ENCODE measurements at regions not wholly inside any gene's neighbourhood (a gene's known extent, or its start where the extent isn't known, plus 50 kb on each side); places are given as distances from the start of the nearest gene placed in this dataset.
"Not testable (repeated sequence)": the region's sequence is repeated elsewhere in the genome, so short reads cannot be mapped to it uniquely, and the experiment has no call there.

DNA sequence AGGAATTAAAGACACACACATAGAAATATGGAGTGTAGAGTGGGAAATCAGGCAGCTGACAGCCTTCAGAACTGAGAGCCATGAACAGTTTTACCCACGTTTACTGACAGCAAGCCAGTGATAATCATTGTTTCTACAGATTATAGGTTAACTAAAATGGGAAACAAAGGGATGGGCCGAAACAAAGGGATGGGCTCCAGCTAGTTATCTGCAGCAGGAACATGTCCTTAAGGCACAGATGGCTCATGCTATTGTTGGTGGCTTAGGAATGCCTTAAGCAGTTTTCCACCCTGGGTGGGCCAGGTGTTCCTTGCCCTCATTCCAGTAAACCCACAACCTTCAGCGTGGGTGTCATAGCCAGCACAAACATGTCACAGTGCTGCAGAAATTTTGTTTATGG is 355.7 kb upstream of the INTU start:
- ATAC-seq (replicated peaks); H3K4me3 Mint-ChIP-seq; H3K4me1 Mint-ChIP-seq; H3K36me3 Mint-ChIP-seq (ENCODE audit: low read depth); H3K27me3 Mint-ChIP-seq; H3K27ac Mint-ChIP-seq: not testable (repeated sequence)
- H3K9me3 Mint-ChIP-seq = peaks cover 11% of the 10 kb centered on the region

- ATAC-seq (replicated peaks) = no peak
- Mint-ChIP-seq H3K36me3 (ENCODE audit: low read depth) (no peaks in the 10 kb centered on the region), H3K9me3 (peaks cover 6% of the 10 kb centered on the region), H3K27me3 (no peaks in the 10 kb centered on the region), H3K27ac (no peak overlapping the region), H3K4me3 (no peak overlapping the region), H3K4me1 (no peaks in the 10 kb centered on the region)
These were observed 348.5 kb upstream of the INTU start for GRCh38 chr4:127284236-127284635.

DNA sequence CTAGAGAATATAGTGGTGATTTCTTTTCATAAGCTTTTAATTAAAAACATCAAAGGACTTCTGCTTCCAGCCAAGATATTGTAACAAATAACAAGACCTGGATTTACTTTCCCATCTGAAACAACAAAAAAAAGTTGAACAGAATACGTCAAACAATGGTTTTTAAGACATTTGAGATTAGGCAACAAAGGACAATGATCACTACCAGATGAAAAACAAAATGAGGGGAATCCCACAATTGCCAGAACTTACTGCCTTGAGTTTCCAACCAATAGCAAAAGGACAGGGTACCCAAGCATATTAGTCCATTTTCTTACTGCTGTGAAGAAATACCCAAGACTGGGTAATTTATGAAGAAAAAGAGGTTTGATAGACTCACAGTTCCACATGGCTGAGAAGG is 341.4 kb upstream of the INTU start:
- H3K36me3 Mint-ChIP-seq (ENCODE audit: low read depth) = no peaks in the 10 kb centered on the region

GRCh38 chr4:127293496-127293895 is 339.3 kb upstream of the INTU start:
- Mint-ChIP-seq H3K4me3 (no peak overlapping the region), H3K4me1 (no peaks in the 10 kb centered on the region), H3K9me3 (peaks cover 27% of the 10 kb centered on the region), H3K36me3 (ENCODE audit: low read depth) (no peaks in the 10 kb centered on the region), H3K27ac (no peak overlapping the region), H3K27me3 (no peaks in the 10 kb centered on the region)
- no peak for ATAC-seq (replicated peaks)

More for the DNA sequence above, 341.4 kb upstream of the INTU start:
- H3K4me3 Mint-ChIP-seq = no peak overlapping the region
- no peaks in the 10 kb centered on the region for H3K4me1 Mint-ChIP-seq
- peaks cover 17% of the 10 kb centered on the region for H3K9me3 Mint-ChIP-seq
- H3K27me3 Mint-ChIP-seq = no peaks in the 10 kb centered on the region
- ATAC-seq (replicated peaks) = no peak
- no peak overlapping the region for H3K27ac Mint-ChIP-seq

DNA sequence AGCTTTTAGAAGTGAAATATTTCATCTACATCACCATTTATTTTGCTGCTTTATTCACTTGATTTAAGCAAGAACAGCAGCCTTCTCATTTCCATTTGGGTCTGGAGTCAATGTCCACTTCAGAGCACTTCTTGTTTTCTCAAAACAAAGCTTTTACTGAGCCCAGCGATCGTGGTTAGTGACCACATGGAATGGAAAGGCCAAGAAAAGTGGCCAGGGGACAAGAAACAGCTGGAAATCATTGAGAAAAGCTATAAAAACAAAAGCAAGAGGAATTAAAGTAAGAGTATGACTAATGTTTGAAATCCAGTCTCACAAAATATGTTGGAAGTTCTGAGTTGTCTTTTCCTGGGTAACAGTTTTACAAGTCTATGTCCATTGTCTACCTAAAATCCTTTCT is 328.4 kb upstream of the INTU start:
- Mint-ChIP-seq H3K27ac (no peak overlapping the region), H3K4me1 (no peaks in the 10 kb centered on the region), H3K9me3 (peaks cover 15% of the 10 kb centered on the region), H3K4me3 (no peak overlapping the region), H3K27me3 (no peaks in the 10 kb centered on the region), H3K36me3 (ENCODE audit: low read depth) (no peaks in the 10 kb centered on the region)
- ATAC-seq (replicated peaks) = no peak

DNA sequence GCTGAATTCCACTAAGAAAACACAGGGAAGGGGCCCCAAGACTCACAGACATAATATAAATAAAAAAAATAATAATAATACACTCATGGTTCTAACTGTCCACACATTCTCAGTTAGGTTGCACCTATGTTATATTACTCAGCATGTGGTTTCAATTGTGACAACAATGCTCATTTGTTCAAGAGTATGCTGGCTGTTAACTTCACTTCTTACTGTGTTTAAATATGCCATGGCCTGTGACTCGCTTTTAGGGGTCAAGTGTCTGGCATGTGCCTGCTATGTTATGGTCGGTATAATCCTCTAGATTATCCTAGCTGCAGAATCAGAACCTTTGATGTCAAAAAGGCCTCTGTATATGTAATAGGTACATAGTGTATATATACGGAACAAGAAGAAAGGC is 324.8 kb upstream of the INTU start:
- H3K9me3 Mint-ChIP-seq = peaks cover 18% of the 10 kb centered on the region
- ATAC-seq (replicated peaks) = no peak
- H3K4me1 Mint-ChIP-seq = no peaks in the 10 kb centered on the region
- no peaks in the 10 kb centered on the region for H3K27me3 Mint-ChIP-seq
- H3K36me3 Mint-ChIP-seq (ENCODE audit: low read depth) = no peaks in the 10 kb centered on the region
- H3K4me3 Mint-ChIP-seq = no peak overlapping the region
- H3K27ac Mint-ChIP-seq = no peak overlapping the region

GRCh38 chr4:127309369-127310102 is 323.2 kb upstream of the INTU start:
- no peak for ATAC-seq (replicated peaks)
- Mint-ChIP-seq H3K27me3 (no peaks in the 10 kb centered on the region), H3K36me3 (ENCODE audit: low read depth) (no peaks in the 10 kb centered on the region), H3K27ac (no peak overlapping the region), H3K4me3 (no peak overlapping the region), H3K9me3 (peaks cover 26% of the 10 kb centered on the region), H3K4me1 (no peaks in the 10 kb centered on the region)

- H3K27me3 Mint-ChIP-seq = no peaks in the 10 kb centered on the region
- peaks cover 26% of the 10 kb centered on the region for H3K9me3 Mint-ChIP-seq
- H3K4me1 Mint-ChIP-seq = no peaks in the 10 kb centered on the region
- no peak for ATAC-seq (replicated peaks)
- no peak overlapping the region for H3K4me3 Mint-ChIP-seq
- H3K27ac Mint-ChIP-seq = no peak overlapping the region
- no peaks in the 10 kb centered on the region for H3K36me3 Mint-ChIP-seq (ENCODE audit: low read depth)
These were observed 321.4 kb upstream of the INTU start for GRCh38 chr4:127311371-127311770.

- no peak for ATAC-seq (replicated peaks)
- no peaks in the 10 kb centered on the region for H3K27me3 Mint-ChIP-seq
- no peaks in the 10 kb centered on the region for H3K4me1 Mint-ChIP-seq
- H3K36me3 Mint-ChIP-seq (ENCODE audit: low read depth) = no peaks in the 10 kb centered on the region
- peaks cover 23% of the 10 kb centered on the region for H3K9me3 Mint-ChIP-seq
- H3K27ac Mint-ChIP-seq = no peak overlapping the region
- no peak overlapping the region for H3K4me3 Mint-ChIP-seq
These were observed 320.8 kb upstream of the INTU start for GRCh38 chr4:127311924-127312323.

DNA sequence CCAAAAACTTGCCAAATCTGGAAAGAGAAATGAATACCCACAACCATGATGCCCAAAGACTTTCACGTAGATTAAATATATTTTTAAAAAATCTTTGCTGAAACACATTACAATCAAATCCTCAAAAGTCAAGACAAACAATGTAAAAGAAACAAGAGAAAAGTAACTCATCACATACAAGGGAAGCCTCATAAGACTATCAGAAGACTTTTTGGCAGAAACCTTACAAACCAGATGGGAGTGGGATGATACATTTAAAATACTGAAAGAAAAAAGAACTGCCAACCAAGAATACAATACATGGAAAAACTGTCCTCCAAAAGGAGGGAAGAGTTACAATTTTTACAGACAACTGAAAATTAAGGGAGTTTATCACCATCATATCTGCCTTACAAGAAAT is 319.0 kb upstream of the INTU start:
- ATAC-seq (replicated peaks) = no peak
- Mint-ChIP-seq H3K27ac (no peak overlapping the region), H3K4me3 (no peak overlapping the region), H3K4me1 (no peaks in the 10 kb centered on the region), H3K27me3 (no peaks in the 10 kb centered on the region), H3K9me3 (peaks cover 20% of the 10 kb centered on the region), H3K36me3 (ENCODE audit: low read depth) (no peaks in the 10 kb centered on the region)

- no peak for ATAC-seq (replicated peaks)
- Mint-ChIP-seq H3K36me3 (ENCODE audit: low read depth) (no peaks in the 10 kb centered on the region), H3K9me3 (peaks cover 10% of the 10 kb centered on the region), H3K27ac (no peak overlapping the region), H3K4me1 (no peaks in the 10 kb centered on the region), H3K4me3 (no peak overlapping the region), H3K27me3 (no peaks in the 10 kb centered on the region)
These were observed 305.3 kb upstream of the INTU start for GRCh38 chr4:127327491-127327890.

- Mint-ChIP-seq H3K27ac (no peak overlapping the region), H3K27me3 (no peaks in the 10 kb centered on the region), H3K4me3 (no peak overlapping the region), H3K36me3 (ENCODE audit: low read depth) (no peaks in the 10 kb centered on the region), H3K9me3 (no peaks in the 10 kb centered on the region), H3K4me1 (no peaks in the 10 kb centered on the region)
- ATAC-seq (replicated peaks) = no peak
These were observed 297.6 kb upstream of the INTU start for GRCh38 chr4:127335073-127335620.

- no peak overlapping the region for H3K4me3 Mint-ChIP-seq
- no peak overlapping the region for H3K27ac Mint-ChIP-seq
- H3K4me1 Mint-ChIP-seq = no peaks in the 10 kb centered on the region
- ATAC-seq (replicated peaks) = no peak
- no peaks in the 10 kb centered on the region for H3K9me3 Mint-ChIP-seq
- no peaks in the 10 kb centered on the region for H3K27me3 Mint-ChIP-seq
- no peaks in the 10 kb centered on the region for H3K36me3 Mint-ChIP-seq (ENCODE audit: low read depth)
These were observed 297.0 kb upstream of the INTU start for GRCh38 chr4:127335732-127336131.

- not testable (repeated sequence) for H3K36me3 Mint-ChIP-seq (ENCODE audit: low read depth); H3K9me3 Mint-ChIP-seq; H3K4me3 Mint-ChIP-seq; H3K4me1 Mint-ChIP-seq; H3K27me3 Mint-ChIP-seq; ATAC-seq (replicated peaks); H3K27ac Mint-ChIP-seq
These were observed 289.6 kb upstream of the INTU start for GRCh38 chr4:127343123-127343522.

DNA sequence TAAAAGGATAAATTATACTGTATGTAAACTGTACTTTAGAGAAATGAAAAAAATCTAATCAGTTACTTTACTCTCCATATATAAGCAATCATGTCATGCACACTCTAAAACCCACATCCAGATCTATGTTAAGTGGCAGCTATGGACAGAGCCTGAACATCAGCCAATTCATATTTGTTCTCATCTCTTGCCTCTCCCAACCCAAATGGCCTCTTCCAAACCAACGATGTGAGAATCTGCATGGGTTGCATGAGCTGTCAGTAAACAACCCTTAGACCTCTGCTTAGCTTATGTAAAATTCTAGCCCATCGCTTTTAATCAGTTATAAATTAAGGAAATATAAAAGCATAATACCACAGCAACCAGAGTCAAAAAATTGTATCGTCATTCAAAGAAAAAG is 288.7 kb upstream of the INTU start:
- Mint-ChIP-seq H3K4me3 (no peak overlapping the region), H3K27ac (no peak overlapping the region), H3K9me3 (peaks cover 3% of the 10 kb centered on the region), H3K4me1 (no peaks in the 10 kb centered on the region), H3K27me3 (no peaks in the 10 kb centered on the region), H3K36me3 (ENCODE audit: low read depth) (no peaks in the 10 kb centered on the region)
- ATAC-seq (replicated peaks) = no peak

GRCh38 chr4:127347936-127348335 is 284.8 kb upstream of the INTU start:
- H3K9me3 Mint-ChIP-seq = peaks cover 10% of the 10 kb centered on the region
- no peaks in the 10 kb centered on the region for H3K36me3 Mint-ChIP-seq (ENCODE audit: low read depth)
- H3K4me3 Mint-ChIP-seq = no peak overlapping the region
- no peak overlapping the region for H3K27ac Mint-ChIP-seq
- H3K27me3 Mint-ChIP-seq = no peaks in the 10 kb centered on the region
- ATAC-seq (replicated peaks) = no peak
- no peaks in the 10 kb centered on the region for H3K4me1 Mint-ChIP-seq
